GM12875 (cell line): ENCODE measurements at regions not wholly inside any gene's neighbourhood (a gene's known extent, or its start where the extent isn't known, plus 50 kb on each side); places are given as distances from the start of the nearest gene placed in this dataset.

ENCODE experiments used
- H3K4me3 ChIP-seq: one replicate; pipeline ENCODE4 v1.5.1; 2011; ENCODE audit warnings: low read depth, low read length, control low read depth
- TF ChIP-seq, protein P1 (sequence below): IDR thresholded peaks from 2 replicates; pipeline ENCODE4 v1.5.1; 2011; ENCODE audit warnings: low read depth, mild to moderate bottlenecking, control low read depth, inconsistent platforms, low read length, moderate library complexity, borderline replicate concordance; ENCODE audit not compliant: insufficient read depth

DNA sequence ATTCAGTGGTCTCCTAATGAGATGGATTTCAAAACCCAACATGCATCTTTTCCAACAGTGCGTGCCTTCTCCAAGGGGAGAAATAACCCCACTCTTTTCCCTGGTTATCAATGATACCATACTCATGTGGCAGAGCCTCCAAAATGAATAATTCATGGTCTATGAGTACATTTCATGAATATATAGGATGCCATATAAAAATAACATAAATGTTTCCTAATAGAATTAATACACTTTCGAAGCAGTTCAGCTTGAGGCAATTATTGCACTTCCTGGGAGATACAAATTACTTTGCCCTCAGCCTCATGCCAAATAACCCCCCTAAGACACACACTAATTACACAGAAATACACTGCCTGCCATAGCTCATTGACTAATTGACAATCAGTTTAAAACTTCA lies 318.6 kb downstream of the ZSWIM6 start:
- no peak overlapping the region for H3K4me3 ChIP-seq
- TF ChIP-seq, protein P1, sequence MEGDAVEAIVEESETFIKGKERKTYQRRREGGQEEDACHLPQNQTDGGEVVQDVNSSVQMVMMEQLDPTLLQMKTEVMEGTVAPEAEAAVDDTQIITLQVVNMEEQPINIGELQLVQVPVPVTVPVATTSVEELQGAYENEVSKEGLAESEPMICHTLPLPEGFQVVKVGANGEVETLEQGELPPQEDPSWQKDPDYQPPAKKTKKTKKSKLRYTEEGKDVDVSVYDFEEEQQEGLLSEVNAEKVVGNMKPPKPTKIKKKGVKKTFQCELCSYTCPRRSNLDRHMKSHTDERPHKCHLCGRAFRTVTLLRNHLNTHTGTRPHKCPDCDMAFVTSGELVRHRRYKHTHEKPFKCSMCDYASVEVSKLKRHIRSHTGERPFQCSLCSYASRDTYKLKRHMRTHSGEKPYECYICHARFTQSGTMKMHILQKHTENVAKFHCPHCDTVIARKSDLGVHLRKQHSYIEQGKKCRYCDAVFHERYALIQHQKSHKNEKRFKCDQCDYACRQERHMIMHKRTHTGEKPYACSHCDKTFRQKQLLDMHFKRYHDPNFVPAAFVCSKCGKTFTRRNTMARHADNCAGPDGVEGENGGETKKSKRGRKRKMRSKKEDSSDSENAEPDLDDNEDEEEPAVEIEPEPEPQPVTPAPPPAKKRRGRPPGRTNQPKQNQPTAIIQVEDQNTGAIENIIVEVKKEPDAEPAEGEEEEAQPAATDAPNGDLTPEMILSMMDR: no peak

DNA sequence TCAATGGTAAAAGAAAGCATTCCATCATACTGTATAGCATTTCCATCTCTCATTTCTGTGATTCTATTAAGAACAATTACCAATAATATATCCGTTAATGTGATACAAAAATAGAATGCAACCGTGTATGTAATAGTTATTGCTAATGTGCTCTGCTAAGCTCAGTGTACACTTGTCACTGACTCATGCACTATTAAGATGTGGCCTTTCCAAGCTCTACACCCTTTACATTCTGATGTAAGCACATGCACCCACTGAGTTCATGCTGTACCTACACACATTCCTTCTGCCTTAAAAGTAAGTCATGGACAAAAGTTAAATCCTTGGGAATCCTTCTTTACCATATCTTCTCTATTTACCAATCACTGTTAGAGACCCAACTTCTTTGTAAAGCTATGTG lies 319.1 kb downstream of the ZSWIM6 start:
- TF ChIP-seq, protein P1: no peak
- H3K4me3 ChIP-seq: no peak overlapping the region

DNA sequence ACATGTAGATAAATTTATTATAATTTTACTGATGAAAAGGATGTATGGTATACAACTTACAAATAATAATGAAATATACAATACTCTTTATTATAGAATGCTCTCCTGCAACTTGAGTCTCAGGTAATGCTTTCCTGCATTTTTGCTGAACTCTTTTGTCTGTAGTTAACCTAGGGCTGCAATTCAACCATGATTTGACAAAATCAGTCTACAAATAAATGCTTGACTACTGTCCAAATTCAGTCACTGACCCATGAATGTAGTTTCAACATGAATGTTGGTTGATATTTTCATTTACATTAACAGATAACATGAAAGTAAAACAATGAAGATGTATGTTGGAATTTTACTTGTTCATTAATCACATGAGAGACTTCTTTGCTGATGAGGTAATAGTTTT lies 320.9 kb downstream of the ZSWIM6 start:
- TF ChIP-seq, protein P1: no peak

DNA sequence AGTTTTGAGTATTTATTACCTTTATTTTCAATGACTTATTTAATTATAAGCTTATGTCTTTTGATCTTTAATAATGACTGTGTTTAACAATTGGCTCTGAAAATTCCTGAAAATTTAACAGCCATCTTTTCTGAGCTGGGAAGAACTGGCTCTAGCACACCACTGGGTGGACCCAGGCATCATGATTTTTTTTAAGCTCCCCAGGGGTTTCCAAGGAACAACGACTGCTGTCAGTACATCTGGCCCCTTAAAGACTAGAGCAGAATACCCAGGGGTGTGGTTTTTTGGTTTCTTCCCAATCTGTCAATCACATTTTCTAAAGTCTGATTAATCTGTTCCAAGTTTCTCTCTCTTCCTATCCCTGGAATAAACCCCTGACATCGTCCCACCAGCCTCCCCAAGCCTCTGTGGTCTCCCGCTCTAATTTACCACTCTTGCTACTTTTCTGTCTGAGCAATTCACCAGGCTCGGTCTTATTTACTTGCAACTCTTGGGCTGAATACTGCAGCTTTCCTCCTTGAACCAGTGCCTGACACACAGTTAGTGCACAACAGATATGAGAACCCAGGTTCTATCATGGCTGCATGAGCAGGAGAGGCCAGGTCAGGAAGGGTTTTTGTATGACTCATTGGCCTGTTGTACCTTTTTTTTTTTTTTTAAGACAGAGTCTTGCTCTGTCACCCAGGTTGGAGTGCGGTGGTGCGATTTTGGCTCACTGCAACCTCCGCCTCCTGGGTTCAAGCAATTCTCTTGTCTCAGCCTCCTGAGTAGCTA lies 321.9 kb downstream of the ZSWIM6 start:
- TF ChIP-seq, protein P1: no peak

More for the DNA sequence above, 320.9 kb downstream of the ZSWIM6 start:
- no peak overlapping the region for H3K4me3 ChIP-seq

DNA sequence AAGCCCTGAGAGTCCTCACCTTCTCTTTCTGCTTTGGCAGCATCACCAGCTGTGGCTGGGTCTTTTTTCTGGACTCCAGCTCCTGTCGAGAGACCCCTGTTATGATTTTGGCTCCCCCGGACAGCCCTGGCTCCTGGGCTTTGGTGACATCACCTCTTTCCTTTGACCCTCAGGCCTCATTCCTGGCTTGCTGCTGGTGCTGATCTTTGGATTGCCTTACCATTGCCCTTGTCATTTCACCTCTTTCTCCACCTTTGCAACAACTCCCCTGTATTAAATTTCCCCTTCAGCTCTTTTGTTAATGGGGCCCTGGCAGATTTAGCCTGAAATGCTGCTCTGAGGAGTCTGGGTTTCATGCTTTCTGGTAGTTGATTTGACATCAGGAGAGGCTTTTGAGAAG lies 322.8 kb downstream of the ZSWIM6 start:
- TF ChIP-seq, protein P1: no peak
- no peak overlapping the region for H3K4me3 ChIP-seq

More for the DNA sequence above, 321.9 kb downstream of the ZSWIM6 start:
- H3K4me3 ChIP-seq: no peak overlapping the region

DNA sequence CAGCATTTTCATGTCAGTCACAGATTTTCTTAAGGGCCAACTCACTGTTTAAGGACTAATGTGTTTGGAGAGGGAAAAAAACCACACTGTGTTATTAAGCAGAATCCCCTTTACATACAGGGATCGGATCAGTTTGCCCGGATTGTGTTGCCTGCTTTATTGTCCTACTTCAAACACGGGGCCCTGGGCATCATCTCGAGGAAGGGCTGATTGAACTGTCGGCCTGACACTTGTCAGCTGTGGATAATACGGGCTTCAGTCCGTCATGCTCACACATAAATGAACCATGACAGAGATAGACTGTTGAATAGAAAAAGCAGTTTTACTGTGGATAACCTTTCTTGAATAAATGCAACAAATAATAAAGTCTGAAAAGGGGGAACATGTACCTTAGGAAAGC lies 325.0 kb downstream of the ZSWIM6 start:
- no peak overlapping the region for H3K4me3 ChIP-seq
- TF ChIP-seq, protein P1: no peak

DNA sequence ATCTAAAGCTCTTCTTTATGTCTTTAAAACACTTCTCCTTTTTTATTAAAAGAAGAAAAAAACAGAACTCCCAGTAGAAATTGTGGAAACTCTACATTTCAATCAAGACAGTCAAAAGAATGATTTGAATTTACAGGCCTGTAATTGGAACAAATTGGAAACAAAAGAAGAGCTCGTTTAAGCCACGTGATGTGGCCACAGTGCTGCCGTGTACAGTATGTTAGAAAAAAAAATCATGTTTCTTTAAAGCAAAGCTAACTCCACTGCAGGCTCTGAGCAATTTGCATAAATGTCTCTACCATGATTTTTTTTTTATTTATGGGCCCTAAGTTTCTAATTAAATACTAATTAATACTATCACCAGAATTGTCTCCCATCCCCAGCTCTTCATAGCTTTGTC lies 325.6 kb downstream of the ZSWIM6 start:
- TF ChIP-seq, protein P1: no peak
- no peak overlapping the region for H3K4me3 ChIP-seq
